ENCODE measurements at regions not wholly inside any gene's neighbourhood (a gene's known extent, or its start where the extent isn't known, plus 50 kb on each side); places are given as distances from the start of the nearest gene placed in this dataset.
A peak's percentile ranks its signal among the peaks of the same experiment; 100 is the strongest.

DNA sequence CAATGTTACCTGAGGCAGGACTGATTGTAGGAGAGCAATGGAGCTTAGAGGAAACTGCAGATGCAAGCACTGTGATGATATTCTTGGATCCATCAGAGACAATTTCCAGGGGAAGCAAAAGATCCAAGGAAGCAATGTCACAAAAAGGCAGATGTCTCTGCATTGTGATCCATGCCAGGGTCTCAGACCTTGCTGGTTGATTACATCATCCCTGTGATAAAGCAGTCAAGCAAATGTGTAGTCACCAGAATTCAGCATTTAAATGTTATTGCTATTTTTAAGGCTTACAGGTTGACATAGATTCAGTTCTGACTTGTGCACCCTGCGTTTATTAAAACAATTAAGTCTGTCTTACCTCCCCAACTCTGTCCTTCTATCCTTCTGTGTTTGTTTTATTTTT is 56.8 kb upstream of the CCDC85A start:
- Histone ChIP-seq H3K4me1 (ENCODE audit: control insufficient read depth, insufficient read depth, low read length) (no peaks in the 10 kb centered on the region), H3K4me3 (ENCODE audit: low read length) (no peak overlapping the region), H3K27ac (ENCODE audit: low read length) (no peak overlapping the region), H3K9me3 (ENCODE audit: control insufficient read depth, low read length) (no peaks in the 10 kb centered on the region), H3K27me3 (ENCODE audit: control insufficient read depth, insufficient read depth) (no peaks in the 10 kb centered on the region)
- intact Hi-C loops (cut with DNase I) = loop anchor here in 1 of 4 donors (5.0 kb wide), 1 partner anchor 410 kb away; no protein-coding TSS in a partner anchor
- 80% methylated on average over 1 of the region's 1 CpG for WGBS
- ATAC-seq (no peak), DNase-seq (no peak)

DNA sequence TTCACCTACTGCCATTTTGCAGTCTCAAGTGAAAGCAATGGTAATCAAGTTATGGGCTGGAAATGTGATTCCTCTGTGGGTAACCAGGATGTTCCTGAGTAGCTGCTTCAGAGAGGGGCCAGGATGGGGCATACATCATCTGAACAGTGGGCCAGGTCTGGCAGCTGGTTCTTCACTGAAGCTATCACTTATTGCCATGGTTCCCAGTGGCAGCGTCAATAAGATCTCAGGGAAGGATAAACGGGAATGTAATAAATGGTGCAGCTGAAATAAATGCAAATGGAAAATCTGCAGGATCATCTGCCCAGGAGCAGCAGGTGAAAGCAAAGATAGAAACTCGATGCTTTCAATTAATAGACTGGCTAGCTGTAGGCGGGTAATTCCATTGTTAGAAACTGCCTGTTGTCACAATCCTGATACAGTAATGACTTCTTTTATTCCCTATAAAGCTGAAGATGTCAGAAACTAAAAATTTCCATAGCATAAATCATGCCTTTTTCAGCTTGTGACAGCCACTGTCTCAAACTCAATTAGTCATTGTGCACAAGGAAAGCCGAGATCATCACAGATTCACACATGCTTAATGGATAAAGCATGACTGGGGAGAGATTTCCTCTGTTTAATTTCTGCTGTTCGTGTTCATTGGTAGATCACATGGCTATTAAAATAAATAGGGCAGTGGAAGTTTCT is 56.2 kb upstream of the CCDC85A start:
- ATAC-seq (no peak), DNase-seq (no peak)
- intact Hi-C loops (cut with DNase I) = loop anchor here in 1 of 4 donors (5.0 kb wide), 1 partner anchor 410 kb away; no protein-coding TSS in a partner anchor
- H3K27ac ChIP-seq (ENCODE audit: low read length) = no peak overlapping the region
- 54% methylated on average over 6 of the region's 6 CpGs for WGBS
- no peak overlapping the region for H3K4me3 ChIP-seq (ENCODE audit: low read length)
- no peaks in the 10 kb centered on the region for H3K9me3 ChIP-seq (ENCODE audit: control insufficient read depth, low read length)
- H3K4me1 ChIP-seq (ENCODE audit: control insufficient read depth, insufficient read depth, low read length) = no peaks in the 10 kb centered on the region
- no peaks in the 10 kb centered on the region for H3K27me3 ChIP-seq (ENCODE audit: control insufficient read depth, insufficient read depth)

DNA sequence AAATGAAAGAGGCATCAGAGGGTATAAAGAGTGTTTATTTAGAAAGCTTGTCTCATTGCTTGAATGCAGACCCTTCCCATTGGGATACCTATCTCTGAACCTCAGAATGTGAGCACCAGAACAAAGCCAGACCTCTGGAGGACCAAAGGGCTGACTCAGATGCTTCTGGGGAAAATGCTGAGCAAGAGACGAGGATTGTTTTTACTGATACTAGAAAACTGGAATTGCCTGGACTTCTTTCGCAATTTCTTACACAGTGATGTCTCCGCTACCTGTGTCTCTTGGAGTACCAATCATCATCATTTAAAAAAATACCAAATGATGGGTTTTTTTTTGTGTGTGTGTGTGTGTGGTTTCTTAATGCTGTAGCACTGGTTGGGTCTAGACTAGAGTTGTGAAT is 55.6 kb upstream of the CCDC85A start:
- ATAC-seq (no peak), DNase-seq (no peak)
- intact Hi-C loops (cut with DNase I) = loop anchor here in 1 of 4 donors (5.0 kb wide), 1 partner anchor 411 kb away; no protein-coding TSS in a partner anchor
- Histone ChIP-seq H3K4me1 (ENCODE audit: control insufficient read depth, insufficient read depth, low read length) (no peaks in the 10 kb centered on the region), H3K27me3 (ENCODE audit: control insufficient read depth, insufficient read depth) (no peaks in the 10 kb centered on the region), H3K4me3 (ENCODE audit: low read length) (no peak overlapping the region), H3K27ac (ENCODE audit: low read length) (no peak overlapping the region), H3K9me3 (ENCODE audit: control insufficient read depth, low read length) (no peaks in the 10 kb centered on the region)
- WGBS = 87% methylated on average over 3 of the region's 3 CpGs

GRCh38 chr2:56130463-56131070 is 53.2 kb upstream of the CCDC85A start:
- Histone ChIP-seq H3K4me1 (ENCODE audit: control insufficient read depth, insufficient read depth, low read length) (no peaks in the 10 kb centered on the region), H3K4me3 (ENCODE audit: low read length) (no peak overlapping the region), H3K27ac (ENCODE audit: low read length) (no peak overlapping the region), H3K27me3 (ENCODE audit: control insufficient read depth, insufficient read depth) (no peaks in the 10 kb centered on the region), H3K9me3 (ENCODE audit: control insufficient read depth, low read length) (no peaks in the 10 kb centered on the region)
- ATAC-seq (no peak), DNase-seq (no peak)
- intact Hi-C loops (cut with DNase I) = loop anchor here in 3 of 4 donors (5.0 to 10.0 kb wide), 2 partner anchors 413 to 416 kb away; no protein-coding TSS in a partner anchor
- WGBS = 55% methylated on average over 5 of the region's 5 CpGs

DNA sequence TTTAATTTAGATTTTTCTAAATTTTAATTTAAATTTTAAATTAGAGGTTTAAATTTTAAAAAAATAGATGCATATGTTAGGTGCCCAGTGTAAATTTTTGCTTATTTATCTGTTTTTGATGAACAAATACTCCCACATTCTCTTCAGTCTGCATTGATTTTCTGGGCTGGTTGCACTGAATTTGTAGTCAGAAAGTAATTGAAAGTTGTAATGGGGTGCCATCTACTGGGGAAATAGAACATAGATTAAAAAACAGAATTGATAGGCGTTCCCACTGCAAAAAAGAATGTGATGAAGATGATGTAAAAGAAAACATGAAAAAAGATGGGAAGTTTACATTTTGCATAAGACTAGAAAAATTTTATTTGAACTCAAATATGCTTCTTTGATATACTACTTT is 51.7 kb upstream of the CCDC85A start:
- Histone ChIP-seq H3K27me3 (ENCODE audit: control insufficient read depth, insufficient read depth) (no peaks in the 10 kb centered on the region), H3K9me3 (ENCODE audit: control insufficient read depth, low read length) (no peaks in the 10 kb centered on the region), H3K4me3 (ENCODE audit: low read length) (no peak overlapping the region), H3K27ac (ENCODE audit: low read length) (no peak overlapping the region), H3K4me1 (ENCODE audit: control insufficient read depth, insufficient read depth, low read length) (no peaks in the 10 kb centered on the region)
- ATAC-seq (no peak), DNase-seq (no peak)
- intact Hi-C loops (cut with DNase I) = loop anchor here in 3 of 4 donors (5.0 to 10.0 kb wide), 2 partner anchors 415 to 417 kb away; no protein-coding TSS in a partner anchor
- 5% methylated on average over 1 of the region's 1 CpG for WGBS

DNA sequence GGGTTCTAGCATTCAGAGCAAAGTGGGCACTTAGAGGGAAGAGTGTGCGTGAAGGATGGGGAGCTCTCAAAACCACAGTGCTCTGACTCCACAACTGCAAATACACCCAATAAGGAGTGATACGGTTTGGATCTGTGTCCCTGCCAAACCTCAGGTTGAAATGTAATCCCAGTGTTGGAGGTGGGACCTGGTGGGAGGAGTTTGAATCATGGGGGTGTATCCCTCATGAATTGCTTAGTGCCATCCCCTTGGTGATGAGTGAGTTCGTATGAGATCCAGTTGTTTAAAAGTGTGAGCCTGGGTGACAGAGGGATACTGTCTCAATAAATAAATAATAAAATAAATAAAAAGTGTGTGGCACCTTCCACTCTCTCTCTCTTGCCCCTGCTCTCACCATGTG is 50.3 kb upstream of the CCDC85A start:
- Histone ChIP-seq H3K27ac (ENCODE audit: low read length) (no peak overlapping the region), H3K9me3 (ENCODE audit: control insufficient read depth, low read length) (no peaks in the 10 kb centered on the region), H3K4me1 (ENCODE audit: control insufficient read depth, insufficient read depth, low read length) (no peaks in the 10 kb centered on the region), H3K4me3 (ENCODE audit: low read length) (no peak overlapping the region), H3K27me3 (ENCODE audit: control insufficient read depth, insufficient read depth) (no peaks in the 10 kb centered on the region)
- ATAC-seq = no peak
- intact Hi-C loops (cut with DNase I) = loop anchor here in 3 of 4 donors (5.0 to 10.0 kb wide), 2 partner anchors 416 to 419 kb away; no protein-coding TSS in a partner anchor
- DNase-seq = no peak
- WGBS = 67% methylated on average over 3 of the region's 3 CpGs

- Histone ChIP-seq H3K4me3 (ENCODE audit: low read length) (no peak overlapping the region), H3K27ac (ENCODE audit: low read length) (no peak overlapping the region), H3K4me1 (ENCODE audit: control insufficient read depth, insufficient read depth, low read length) (no peaks in the 10 kb centered on the region), H3K9me3 (ENCODE audit: control insufficient read depth, low read length) (no peaks in the 10 kb centered on the region), H3K27me3 (ENCODE audit: control insufficient read depth, insufficient read depth) (no peaks in the 10 kb centered on the region)
- intact Hi-C loops (cut with DNase I) = loop anchor here in 3 of 4 donors (5.0 to 10.0 kb wide), 2 partner anchors 417 to 419 kb away; no protein-coding TSS in a partner anchor
- ATAC-seq (peak in 1 of 2 donors; percentile 51), DNase-seq (no peak)
- 49% methylated on average over 9 of the region's 9 CpGs for WGBS
Measured at GRCh38 chr2:56133931-56134629, 49.7 kb upstream of the CCDC85A start.

Small RNA genes in the stretch of these regions (microRNA-seq; reads per million reads assigned to microRNA genes)
- gene MIR216A = 1.1 to 4.6 reads per million in 2 donors
- 0 to 0.84 reads per million in 2 donors for gene MIR216B
- gene MIR217 = 1.6 to 7.2 reads per million in 2 donors
